Hepatocyte (in vitro differentiated cells): ENCODE measurements at regions not wholly inside any gene's neighbourhood (a gene's known extent, or its start where the extent isn't known, plus 50 kb on each side); places are given as distances from the start of the nearest gene placed in this dataset.
"Not testable (repeated sequence)": the region's sequence is repeated elsewhere in the genome, so short reads cannot be mapped to it uniquely, and the experiment has no call there.

Experiments
- EZH2 ChIP-seq: fragments of 200-600 bp; sonication (generic); IDR thresholded peaks from 2 replicates; pipeline ENCODE4 v1.6.1; 2016; ENCODE audit warnings: antibody characterized with exemption, mild to moderate bottlenecking, borderline replicate concordance
- TF ChIP-seq, protein P1 (sequence below): fragments of 200-600 bp; sonication (generic); IDR thresholded peaks from 2 replicates; pipeline ENCODE4 v1.5.1; 2016; ENCODE audit warnings: antibody characterized with exemption, mild to moderate bottlenecking; ENCODE audit not compliant: poor library complexity

DNA sequence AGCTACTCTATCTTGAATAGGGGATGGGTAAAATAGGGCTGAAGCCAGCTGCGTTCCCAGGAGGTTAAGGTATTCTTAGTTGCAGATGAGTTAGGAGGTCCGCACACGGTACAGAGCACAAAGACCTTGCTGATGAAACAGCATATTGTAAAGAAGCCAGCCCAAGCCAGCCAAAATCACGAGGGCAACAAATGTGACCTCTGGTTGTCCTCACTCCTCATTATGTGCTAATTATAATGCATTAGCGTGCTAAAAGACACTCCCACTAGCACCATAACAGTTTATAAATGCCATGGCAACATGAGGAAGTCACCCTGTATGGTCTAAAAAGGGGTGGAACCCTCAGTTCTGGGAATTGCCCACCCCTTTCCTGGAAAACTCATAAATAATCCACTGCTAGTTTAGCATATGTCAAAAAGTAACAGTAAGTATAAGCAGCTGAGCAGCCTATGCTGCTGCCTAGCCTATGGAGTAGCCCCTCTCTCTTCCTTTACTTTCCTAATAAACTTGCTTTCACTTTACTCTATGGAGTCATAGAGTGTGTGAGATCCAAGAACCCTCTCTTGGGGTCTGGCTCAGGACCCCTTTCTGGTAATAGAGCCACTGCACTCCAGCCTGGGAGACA is 98.9 kb upstream of the NOX4 start:
- TF ChIP-seq, protein P1, sequence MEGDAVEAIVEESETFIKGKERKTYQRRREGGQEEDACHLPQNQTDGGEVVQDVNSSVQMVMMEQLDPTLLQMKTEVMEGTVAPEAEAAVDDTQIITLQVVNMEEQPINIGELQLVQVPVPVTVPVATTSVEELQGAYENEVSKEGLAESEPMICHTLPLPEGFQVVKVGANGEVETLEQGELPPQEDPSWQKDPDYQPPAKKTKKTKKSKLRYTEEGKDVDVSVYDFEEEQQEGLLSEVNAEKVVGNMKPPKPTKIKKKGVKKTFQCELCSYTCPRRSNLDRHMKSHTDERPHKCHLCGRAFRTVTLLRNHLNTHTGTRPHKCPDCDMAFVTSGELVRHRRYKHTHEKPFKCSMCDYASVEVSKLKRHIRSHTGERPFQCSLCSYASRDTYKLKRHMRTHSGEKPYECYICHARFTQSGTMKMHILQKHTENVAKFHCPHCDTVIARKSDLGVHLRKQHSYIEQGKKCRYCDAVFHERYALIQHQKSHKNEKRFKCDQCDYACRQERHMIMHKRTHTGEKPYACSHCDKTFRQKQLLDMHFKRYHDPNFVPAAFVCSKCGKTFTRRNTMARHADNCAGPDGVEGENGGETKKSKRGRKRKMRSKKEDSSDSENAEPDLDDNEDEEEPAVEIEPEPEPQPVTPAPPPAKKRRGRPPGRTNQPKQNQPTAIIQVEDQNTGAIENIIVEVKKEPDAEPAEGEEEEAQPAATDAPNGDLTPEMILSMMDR, result not testable (repeated sequence)
- TF ChIP-seq EZH2, result not testable (repeated sequence)
